Nephron progenitor cell (in vitro differentiated cells): ENCODE measurements at regions not wholly inside any gene's neighbourhood (a gene's known extent, or its start where the extent isn't known, plus 50 kb on each side); places are given as distances from the start of the nearest gene placed in this dataset.

Source experiments
- DNase-seq: peaks from one replicate; pipeline ENCODE4 v3.0.0; 2021
- H3K27ac Mint-ChIP-seq: 2 replicates; pipeline ENCODE4 v1.8.0; 2021; ENCODE audit warnings: mild to moderate bottlenecking, moderate library complexity, mixed read lengths
- H3K27me3 Mint-ChIP-seq: 2 replicates; pipeline ENCODE4 v1.8.0; 2021; ENCODE audit warnings: mild to moderate bottlenecking, low read depth, mixed read lengths; ENCODE audit not compliant: poor library complexity
- H3K36me3 Mint-ChIP-seq: 2 replicates; pipeline ENCODE4 v1.8.0; 2021; ENCODE audit warnings: low read depth, mixed read lengths
- H3K4me1 Mint-ChIP-seq: 2 replicates; pipeline ENCODE4 v1.8.0; 2021; ENCODE audit warnings: mixed read lengths
- H3K4me3 Mint-ChIP-seq: 2 replicates; pipeline ENCODE4 v1.8.0; 2021; ENCODE audit warnings: mild to moderate bottlenecking, moderate library complexity, mixed read lengths
- H3K9me3 Mint-ChIP-seq: 2 replicates; pipeline ENCODE4 v1.8.0; 2021; ENCODE audit warnings: mild to moderate bottlenecking, moderate library complexity, mixed read lengths
- CTCF ChIP-seq: fragments of 200-600 bp; sonication (generic); IDR thresholded peaks from 2 replicates; pipeline ENCODE4 v1.5.0; 2021; ENCODE audit warnings: antibody characterized with exemption

GRCh38 chr10:118101501-118101900 lies 54.8 kb upstream of the RAB11FIP2 start:
- Mint-ChIP-seq H3K36me3 (peaks cover 3% of the 10 kb centered on the region), H3K27ac (no peak overlapping the region), H3K9me3 (no peaks in the 10 kb centered on the region)

More at GRCh38 chr10:118101501-118101900, 54.8 kb upstream of the RAB11FIP2 start:
- H3K4me1 Mint-ChIP-seq = no peaks in the 10 kb centered on the region
- no peak for TF ChIP-seq CTCF
- no peak for DNase-seq
- H3K4me3 Mint-ChIP-seq = no peak overlapping the region
- peaks cover 7% of the 10 kb centered on the region for H3K27me3 Mint-ChIP-seq
